ENCODE measurements at regions not wholly inside any gene's neighbourhood (a gene's known extent, or its start where the extent isn't known, plus 50 kb on each side); places are given as distances from the start of the nearest gene placed in this dataset.

- TF ChIP-seq POLR2AphosphoS5 (IDR thresholded peaks at IDR 0.05; ENCODE audit: borderline replicate concordance, low read depth, low read length) (no peak), EZH2 (IDR thresholded peaks at IDR 0.05) (no peak), FOXP2 (optimal IDR thresholded peaks at IDR 0.05; ENCODE audit: control extremely low read depth, extremely low read length, insufficient read depth) (no peak)
Observed at GRCh38 chr16:62907562-62907961, 871.3 kb upstream of the CDH8 start.

Measured in SK-N-MC (cell line).